ENCODE measurements at regions not wholly inside any gene's neighbourhood (a gene's known extent, or its start where the extent isn't known, plus 50 kb on each side); places are given as distances from the start of the nearest gene placed in this dataset.

- H3K27me3 Mint-ChIP-seq (ENCODE audit: insufficient read depth, low read depth, poor library complexity), result no peaks in the 10 kb centered on the region
- no peak overlapping the region for H3K4me2 ChIP-seq
- ATAC-seq, result no peak
- no peaks in the 10 kb centered on the region for H3K9me2 ChIP-seq (ENCODE audit: insufficient read depth)
- no peaks in the 10 kb centered on the region for H3K79me2 ChIP-seq (replicated peaks; ENCODE audit: insufficient read depth)
- H4K20me1 ChIP-seq (replicated peaks; ENCODE audit: insufficient read depth), result no peaks in the 10 kb centered on the region
- peaks cover 23% of the 10 kb centered on the region for H3K4me1 Mint-ChIP-seq
- H3K27ac Mint-ChIP-seq, result no peak overlapping the region
- no peak overlapping the region for H2AFZ ChIP-seq
- no peak overlapping the region for H3K4me3 ChIP-seq
- H3F3A ChIP-seq (replicated peaks; ENCODE audit: low read depth), result no peaks in the 10 kb centered on the region
- H3K9me3 Mint-ChIP-seq, result no peaks in the 10 kb centered on the region
- no peaks in the 10 kb centered on the region for H3K36me3 Mint-ChIP-seq (ENCODE audit: low read depth)
- no peak for TF ChIP-seq POLR2AphosphoS5 (IDR thresholded peaks at IDR 0.05; ENCODE audit: low read depth)
- TF ChIP-seq EZH2phosphoT487 (IDR thresholded peaks at IDR 0.05; ENCODE audit: unreplicated experiment), result no peak
- TF ChIP-seq REST (IDR thresholded peaks at IDR 0.05; ENCODE audit: unreplicated experiment), result no peak
- TF ChIP-seq ETS1 (IDR thresholded peaks at IDR 0.05), result no peak
- TF ChIP-seq, protein P1, sequence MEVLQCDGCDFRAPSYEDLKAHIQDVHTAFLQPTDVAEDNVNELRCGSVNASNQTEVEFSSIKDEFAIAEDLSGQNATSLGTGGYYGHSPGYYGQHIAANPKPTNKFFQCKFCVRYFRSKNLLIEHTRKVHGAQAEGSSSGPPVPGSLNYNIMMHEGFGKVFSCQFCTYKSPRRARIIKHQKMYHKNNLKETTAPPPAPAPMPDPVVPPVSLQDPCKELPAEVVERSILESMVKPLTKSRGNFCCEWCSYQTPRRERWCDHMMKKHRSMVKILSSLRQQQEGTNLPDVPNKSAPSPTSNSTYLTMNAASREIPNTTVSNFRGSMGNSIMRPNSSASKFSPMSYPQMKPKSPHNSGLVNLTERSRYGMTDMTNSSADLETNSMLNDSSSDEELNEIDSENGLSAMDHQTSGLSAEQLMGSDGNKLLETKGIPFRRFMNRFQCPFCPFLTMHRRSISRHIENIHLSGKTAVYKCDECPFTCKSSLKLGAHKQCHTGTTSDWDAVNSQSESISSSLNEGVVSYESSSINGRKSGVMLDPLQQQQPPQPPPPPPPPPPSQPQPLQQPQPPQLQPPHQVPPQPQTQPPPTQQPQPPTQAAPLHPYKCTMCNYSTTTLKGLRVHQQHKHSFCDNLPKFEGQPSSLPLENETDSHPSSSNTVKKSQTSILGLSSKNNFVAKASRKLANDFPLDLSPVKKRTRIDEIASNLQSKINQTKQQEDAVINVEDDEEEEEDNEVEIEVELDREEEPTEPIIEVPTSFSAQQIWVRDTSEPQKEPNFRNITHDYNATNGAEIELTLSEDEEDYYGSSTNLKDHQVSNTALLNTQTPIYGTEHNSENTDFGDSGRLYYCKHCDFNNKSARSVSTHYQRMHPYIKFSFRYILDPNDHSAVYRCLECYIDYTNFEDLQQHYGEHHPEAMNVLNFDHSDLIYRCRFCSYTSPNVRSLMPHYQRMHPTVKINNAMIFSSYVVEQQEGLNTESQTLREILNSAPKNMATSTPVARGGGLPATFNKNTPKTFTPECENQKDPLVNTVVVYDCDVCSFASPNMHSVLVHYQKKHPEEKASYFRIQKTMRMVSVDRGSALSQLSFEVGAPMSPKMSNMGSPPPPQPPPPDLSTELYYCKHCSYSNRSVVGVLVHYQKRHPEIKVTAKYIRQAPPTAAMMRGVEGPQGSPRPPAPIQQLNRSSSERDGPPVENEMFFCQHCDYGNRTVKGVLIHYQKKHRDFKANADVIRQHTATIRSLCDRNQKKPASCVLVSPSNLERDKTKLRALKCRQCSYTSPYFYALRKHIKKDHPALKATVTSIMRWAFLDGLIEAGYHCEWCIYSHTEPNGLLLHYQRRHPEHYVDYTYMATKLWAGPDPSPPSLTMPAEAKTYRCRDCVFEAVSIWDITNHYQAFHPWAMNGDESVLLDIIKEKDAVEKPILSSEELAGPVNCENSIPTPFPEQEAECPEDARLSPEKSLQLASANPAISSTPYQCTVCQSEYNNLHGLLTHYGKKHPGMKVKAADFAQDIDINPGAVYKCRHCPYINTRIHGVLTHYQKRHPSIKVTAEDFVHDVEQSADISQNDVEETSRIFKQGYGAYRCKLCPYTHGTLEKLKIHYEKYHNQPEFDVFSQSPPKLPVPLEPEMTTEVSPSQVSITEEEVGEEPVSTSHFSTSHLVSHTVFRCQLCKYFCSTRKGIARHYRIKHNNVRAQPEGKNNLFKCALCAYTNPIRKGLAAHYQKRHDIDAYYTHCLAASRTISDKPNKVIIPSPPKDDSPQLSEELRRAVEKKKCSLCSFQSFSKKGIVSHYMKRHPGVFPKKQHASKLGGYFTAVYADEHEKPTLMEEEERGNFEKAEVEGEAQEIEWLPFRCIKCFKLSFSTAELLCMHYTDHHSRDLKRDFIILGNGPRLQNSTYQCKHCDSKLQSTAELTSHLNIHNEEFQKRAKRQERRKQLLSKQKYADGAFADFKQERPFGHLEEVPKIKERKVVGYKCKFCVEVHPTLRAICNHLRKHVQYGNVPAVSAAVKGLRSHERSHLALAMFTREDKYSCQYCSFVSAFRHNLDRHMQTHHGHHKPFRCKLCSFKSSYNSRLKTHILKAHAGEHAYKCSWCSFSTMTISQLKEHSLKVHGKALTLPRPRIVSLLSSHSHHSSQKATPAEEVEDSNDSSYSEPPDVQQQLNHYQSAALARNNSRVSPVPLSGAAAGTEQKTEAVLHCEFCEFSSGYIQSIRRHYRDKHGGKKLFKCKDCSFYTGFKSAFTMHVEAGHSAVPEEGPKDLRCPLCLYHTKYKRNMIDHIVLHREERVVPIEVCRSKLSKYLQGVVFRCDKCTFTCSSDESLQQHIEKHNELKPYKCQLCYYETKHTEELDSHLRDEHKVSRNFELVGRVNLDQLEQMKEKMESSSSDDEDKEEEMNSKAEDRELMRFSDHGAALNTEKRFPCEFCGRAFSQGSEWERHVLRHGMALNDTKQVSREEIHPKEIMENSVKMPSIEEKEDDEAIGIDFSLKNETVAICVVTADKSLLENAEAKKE (CRISPR knock-in tag; IDR thresholded peaks at IDR 0.05), result no peak
- TF ChIP-seq EZH2 (IDR thresholded peaks at IDR 0.05; ENCODE audit: low read depth, unreplicated experiment), result no peak
- TF ChIP-seq ZNF114 (CRISPR knock-in tag; IDR thresholded peaks at IDR 0.05), result no peak
- DNase-seq (ENCODE audit: low spot score), result no peak
- H3K27me3 ChIP-seq (ENCODE audit: insufficient read depth), result no peaks in the 10 kb centered on the region
- H3K4me1 ChIP-seq (ENCODE audit: insufficient read depth), result peaks cover 10% of the 10 kb centered on the region
- H3K4me3 Mint-ChIP-seq, result no peak overlapping the region
- no peak overlapping the region for H3K27ac ChIP-seq (ENCODE audit: low read depth)
- no peaks in the 10 kb centered on the region for H3K36me3 ChIP-seq (ENCODE audit: insufficient read depth)
Measured at GRCh38 chr3:117120014-117120413, 410.4 kb downstream of the TUSC7 start.

All from GM23338 (cell line).